ENCODE measurements at regions not wholly inside any gene's neighbourhood (a gene's known extent, or its start where the extent isn't known, plus 50 kb on each side); places are given as distances from the start of the nearest gene placed in this dataset.

DNA sequence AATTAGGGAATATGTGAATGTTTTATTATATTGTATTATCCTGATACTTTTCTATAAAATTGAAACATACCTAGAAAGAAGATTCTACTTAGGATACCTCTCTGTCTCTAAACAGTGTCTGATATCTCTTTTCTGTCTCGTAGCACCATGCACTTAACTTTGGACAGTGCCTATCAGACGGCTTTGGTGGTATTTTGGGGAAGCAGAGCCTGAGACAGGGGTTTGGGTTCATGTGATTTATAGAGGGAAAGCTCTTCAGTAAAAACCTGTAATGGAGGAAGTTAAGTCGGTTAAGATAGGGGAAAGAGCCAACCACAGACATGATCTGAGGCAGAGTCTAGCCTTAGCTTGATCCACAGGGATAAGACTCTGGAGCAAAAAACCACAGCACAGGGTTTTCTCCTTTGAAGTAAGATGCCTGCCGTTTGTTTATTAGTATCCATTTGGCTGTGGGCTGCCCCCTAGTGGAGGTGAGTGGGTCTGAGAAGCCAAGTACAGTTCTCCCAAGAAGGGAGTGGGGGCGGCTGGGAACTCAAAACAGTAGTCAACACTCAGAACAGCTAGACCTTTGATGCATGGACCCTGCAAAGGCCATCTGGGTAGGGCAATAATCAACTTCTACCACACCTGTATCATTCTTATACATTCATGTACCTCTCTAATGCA, 141.2 kb upstream of the ASTN2 start:
- Histone ChIP-seq H2AFZ (ENCODE audit: low read depth, low read length) (no peak overlapping the region), H4K20me1 (replicated peaks; ENCODE audit: control insufficient read depth, extremely low read depth, insufficient read depth, low read length) (no peaks in the 10 kb centered on the region), H3K4me1 (ENCODE audit: control insufficient read depth, extremely low read depth, insufficient read depth, low read length) (no peaks in the 10 kb centered on the region), H3K27me3 (ENCODE audit: control insufficient read depth in 2 of 2, insufficient read depth in 2 of 2, low read length in 2 of 2) (no peaks in the 10 kb centered on the region), H3K79me2 (ENCODE audit: control insufficient read depth, insufficient read depth, low read length) (no peaks in the 10 kb centered on the region), H3K9me1 (replicated peaks; ENCODE audit: control insufficient read depth, extremely low read depth, insufficient read depth, low read length) (no peaks in the 10 kb centered on the region), H3K4me3 (replicated peaks in 1 of 3; ENCODE audit: insufficient read depth in 1 of 3, low read depth in 1 of 3, low read length in 3 of 3) (no peak overlapping the region), H3K9ac (replicated peaks; ENCODE audit: extremely low read depth, insufficient read depth, low read length) (no peak overlapping the region), H3K9me3 (replicated peaks; ENCODE audit: control insufficient read depth, insufficient read depth, low read length) (no peaks in the 10 kb centered on the region), H3K36me3 (ENCODE audit: control insufficient read depth in 2 of 2, extremely low read depth in 1 of 2, insufficient read depth in 2 of 2, low read length in 2 of 2) (no peaks in the 10 kb centered on the region), H3K27ac (ENCODE audit: insufficient read depth, low read depth, low read length) (no peak overlapping the region), H3K4me2 (ENCODE audit: insufficient read depth, low read length) (no peak overlapping the region)
- BruUV-seq (replicated peaks) = no TSS peak
- TF ChIP-seq, protein P1, sequence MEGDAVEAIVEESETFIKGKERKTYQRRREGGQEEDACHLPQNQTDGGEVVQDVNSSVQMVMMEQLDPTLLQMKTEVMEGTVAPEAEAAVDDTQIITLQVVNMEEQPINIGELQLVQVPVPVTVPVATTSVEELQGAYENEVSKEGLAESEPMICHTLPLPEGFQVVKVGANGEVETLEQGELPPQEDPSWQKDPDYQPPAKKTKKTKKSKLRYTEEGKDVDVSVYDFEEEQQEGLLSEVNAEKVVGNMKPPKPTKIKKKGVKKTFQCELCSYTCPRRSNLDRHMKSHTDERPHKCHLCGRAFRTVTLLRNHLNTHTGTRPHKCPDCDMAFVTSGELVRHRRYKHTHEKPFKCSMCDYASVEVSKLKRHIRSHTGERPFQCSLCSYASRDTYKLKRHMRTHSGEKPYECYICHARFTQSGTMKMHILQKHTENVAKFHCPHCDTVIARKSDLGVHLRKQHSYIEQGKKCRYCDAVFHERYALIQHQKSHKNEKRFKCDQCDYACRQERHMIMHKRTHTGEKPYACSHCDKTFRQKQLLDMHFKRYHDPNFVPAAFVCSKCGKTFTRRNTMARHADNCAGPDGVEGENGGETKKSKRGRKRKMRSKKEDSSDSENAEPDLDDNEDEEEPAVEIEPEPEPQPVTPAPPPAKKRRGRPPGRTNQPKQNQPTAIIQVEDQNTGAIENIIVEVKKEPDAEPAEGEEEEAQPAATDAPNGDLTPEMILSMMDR (IDR thresholded peaks at IDR 0.05; ENCODE audit: extremely low read depth in 1 of 2, insufficient read depth in 1 of 2, low read depth in 1 of 2, low read length in 2 of 2) = peak; percentile 65 to 74
- TF ChIP-seq, protein P2, sequence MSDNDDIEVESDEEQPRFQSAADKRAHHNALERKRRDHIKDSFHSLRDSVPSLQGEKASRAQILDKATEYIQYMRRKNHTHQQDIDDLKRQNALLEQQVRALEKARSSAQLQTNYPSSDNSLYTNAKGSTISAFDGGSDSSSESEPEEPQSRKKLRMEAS (IDR thresholded peaks at IDR 0.05; ENCODE audit: insufficient read depth, insufficient read length) = no peak
- TF ChIP-seq MYC (IDR thresholded peaks at IDR 0.05; ENCODE audit: low read depth, low read length) = no peak
- FAIRE-seq = peak; percentile 64
- dilution Hi-C loops (cut with MboI; ENCODE audit: extremely low pct_ligation_motif_present, low sequenced_read_pairs) (no loop called here), intact Hi-C loops (cut with micrococcal nuclease) (loop anchor here (1.0 kb wide), 2 partner anchors 69 to 819 kb away; no protein-coding TSS in a partner anchor)
- peak; percentile 44 for DNase-seq (ENCODE audit: low read depth, low spot score)
- ChIA-PET CTCF (interaction anchor here (0.9 to 1.2 kb wide), 3 partner anchors 9 to 70 kb away, joined by 3 read pairs; no protein-coding TSS in a partner anchor), POLR2A (no interaction called here)

DNA sequence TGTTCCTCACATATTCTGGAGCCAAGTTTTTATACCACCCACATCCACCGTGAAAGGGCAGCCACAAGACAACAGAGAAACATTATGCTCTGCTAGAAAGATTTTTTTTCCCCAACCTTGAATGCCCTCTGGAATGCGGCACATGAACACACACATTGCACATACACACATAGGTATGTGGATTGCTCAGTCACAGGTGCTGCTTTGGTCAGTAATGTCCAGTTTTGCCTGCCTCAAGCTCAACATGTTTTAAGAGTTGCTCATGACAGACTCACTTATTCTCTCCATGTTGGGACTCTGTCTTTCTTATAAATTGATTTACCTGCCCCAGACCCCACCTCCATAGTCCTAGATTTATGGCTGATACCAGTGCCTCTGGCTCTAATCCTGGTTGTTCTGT, 138.0 kb upstream of the ASTN2 start:
- H2AFZ ChIP-seq (ENCODE audit: low read depth, low read length) = no peak overlapping the region

More for the DNA sequence above, 138.0 kb upstream of the ASTN2 start:
- DNase-seq (ENCODE audit: low read depth, low spot score) (no peak), FAIRE-seq (no peak)
- BruUV-seq (replicated peaks) = no TSS peak
- CTCF ChIA-PET = no interaction called here
- intact Hi-C loops (cut with micrococcal nuclease) = no loop called here
- Histone ChIP-seq H3K27me3 (ENCODE audit: control insufficient read depth in 2 of 2, insufficient read depth in 2 of 2, low read length in 2 of 2) (no peaks in the 10 kb centered on the region), H3K79me2 (ENCODE audit: control insufficient read depth, insufficient read depth, low read length) (no peaks in the 10 kb centered on the region), H3K36me3 (ENCODE audit: control insufficient read depth in 2 of 2, extremely low read depth in 1 of 2, insufficient read depth in 2 of 2, low read length in 2 of 2) (no peaks in the 10 kb centered on the region), H3K4me3 (replicated peaks in 1 of 3; ENCODE audit: insufficient read depth in 1 of 3, low read depth in 1 of 3, low read length in 3 of 3) (no peak overlapping the region), H3K9ac (replicated peaks; ENCODE audit: extremely low read depth, insufficient read depth, low read length) (no peak overlapping the region), H3K27ac (ENCODE audit: insufficient read depth, low read depth, low read length) (no peak overlapping the region), H4K20me1 (replicated peaks; ENCODE audit: control insufficient read depth, extremely low read depth, insufficient read depth, low read length) (no peaks in the 10 kb centered on the region), H3K9me3 (replicated peaks; ENCODE audit: control insufficient read depth, insufficient read depth, low read length) (no peaks in the 10 kb centered on the region), H3K4me2 (ENCODE audit: insufficient read depth, low read length) (no peak overlapping the region), H3K9me1 (replicated peaks; ENCODE audit: control insufficient read depth, extremely low read depth, insufficient read depth, low read length) (no peaks in the 10 kb centered on the region), H3K4me1 (ENCODE audit: control insufficient read depth, extremely low read depth, insufficient read depth, low read length) (no peaks in the 10 kb centered on the region)
- dilution Hi-C loops (cut with MboI; ENCODE audit: extremely low pct_ligation_motif_present, low sequenced_read_pairs) = no loop called here
- TF ChIP-seq JUN (IDR thresholded peaks at IDR 0.05; ENCODE audit: borderline replicate concordance, insufficient read depth, insufficient read length, low read depth) (no peak), EZH2 (IDR thresholded peaks at IDR 0.05; ENCODE audit: borderline replicate concordance, low read depth, low read length, severe bottlenecking) (no peak), POLR2A (IDR thresholded peaks at IDR 0.05; ENCODE audit: low read depth, low read length) (no peak), FOS (IDR thresholded peaks at IDR 0.05; ENCODE audit: borderline replicate concordance, insufficient read depth, low read length) (no peak)
- TF ChIP-seq, protein P2 (IDR thresholded peaks at IDR 0.05; ENCODE audit: insufficient read depth, insufficient read length) = no peak
- TF ChIP-seq, protein P1 (IDR thresholded peaks at IDR 0.05; ENCODE audit: extremely low read depth in 1 of 2, insufficient read depth in 1 of 2, low read depth in 1 of 2, low read length in 2 of 2) = no peak
- POLR2A ChIA-PET = no interaction called here
